ENCODE measurements at regions not wholly inside any gene's neighbourhood (a gene's known extent, or its start where the extent isn't known, plus 50 kb on each side); places are given as distances from the start of the nearest gene placed in this dataset.

DNA sequence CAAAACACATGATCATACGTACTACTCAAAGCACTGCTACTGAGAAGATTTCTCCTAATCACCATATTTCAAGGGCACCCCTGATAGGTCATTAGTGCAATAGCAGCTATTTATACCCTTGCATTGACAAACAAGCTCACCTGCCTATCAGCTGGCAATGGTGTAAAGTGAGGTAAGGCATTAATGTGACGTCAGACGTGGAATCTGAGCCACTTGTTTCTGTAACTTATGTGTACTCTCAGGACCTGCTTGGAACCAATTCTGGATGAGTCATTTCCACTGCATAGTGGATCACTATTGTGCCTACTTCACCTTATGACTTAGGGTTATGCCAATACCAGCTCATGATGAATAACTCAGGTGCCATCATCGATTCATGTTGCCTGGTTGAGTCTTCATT is 628.5 kb upstream of the CELF2 start:
- no peak for DNase-seq

DNA sequence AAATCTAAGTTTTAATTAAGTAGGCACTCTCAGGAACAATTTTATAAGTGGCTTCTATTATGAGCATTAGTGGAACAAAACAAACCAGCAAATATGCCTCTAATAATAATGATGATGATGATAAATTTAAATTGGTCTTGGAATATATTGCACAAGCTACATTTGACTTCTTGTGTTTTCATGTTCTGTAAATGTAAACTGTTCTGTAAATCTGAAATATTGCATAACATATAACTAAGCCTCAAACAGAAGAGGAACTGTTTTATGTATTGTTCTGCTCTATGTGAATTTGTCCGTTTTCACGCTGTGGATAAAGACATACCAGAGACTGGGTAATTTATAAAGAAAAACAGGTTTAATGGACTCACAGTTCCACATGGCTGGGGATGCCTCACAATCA is 625.2 kb upstream of the CELF2 start:
- no peak for DNase-seq

DNA sequence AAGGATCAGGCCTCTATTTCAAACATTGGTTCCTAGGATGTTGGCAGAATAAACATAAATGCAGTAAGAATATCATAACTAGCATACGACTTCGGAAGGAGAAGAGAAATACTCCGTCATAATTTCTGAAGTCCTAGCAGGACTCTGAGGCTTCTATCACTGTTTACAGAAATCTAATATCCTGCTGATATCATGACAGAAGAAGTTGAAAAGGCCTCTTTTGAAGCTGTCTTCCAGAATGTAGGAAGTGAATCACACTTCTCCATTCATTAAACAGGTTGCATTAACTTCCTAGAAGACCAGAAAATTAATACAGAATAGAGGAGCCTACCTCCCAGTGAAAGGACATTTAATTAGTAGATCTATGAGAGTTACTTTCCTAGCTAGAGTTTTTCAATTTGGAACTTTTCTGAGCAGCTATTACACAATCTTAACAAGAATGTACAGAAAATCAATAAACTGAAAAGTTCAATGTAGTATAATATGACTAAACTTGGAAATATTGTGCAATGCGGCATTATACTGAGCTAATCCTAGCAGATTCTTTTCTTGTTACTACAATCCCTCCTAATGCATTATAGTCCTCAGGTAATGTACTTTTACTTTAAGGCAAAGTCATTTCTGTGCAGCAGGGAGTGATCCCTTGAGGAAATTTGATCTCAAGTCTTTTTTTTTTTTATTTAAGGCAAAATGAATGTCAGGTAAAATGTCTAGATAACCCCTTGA is 622.6 kb upstream of the CELF2 start:
- no peak for DNase-seq

DNA sequence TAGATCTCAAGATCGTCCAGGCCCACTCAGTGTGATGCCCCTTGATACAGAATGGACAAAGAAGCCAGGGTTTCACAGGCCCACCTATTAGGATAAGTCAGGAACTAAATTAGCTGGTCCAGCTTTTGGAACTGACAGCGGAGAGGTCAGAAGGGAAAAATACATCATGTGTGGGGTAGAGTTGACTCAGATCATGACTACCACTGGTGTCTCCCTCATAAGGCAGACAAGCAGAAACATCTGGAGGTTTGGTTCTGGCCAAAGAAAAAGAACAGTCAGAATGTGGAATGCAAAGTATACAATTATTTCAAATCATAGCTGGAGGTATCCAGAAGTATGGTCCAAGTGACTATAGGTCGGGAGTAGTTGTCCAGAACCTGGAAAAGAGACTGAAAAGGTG is 621.1 kb upstream of the CELF2 start:
- no peak for DNase-seq

DNA sequence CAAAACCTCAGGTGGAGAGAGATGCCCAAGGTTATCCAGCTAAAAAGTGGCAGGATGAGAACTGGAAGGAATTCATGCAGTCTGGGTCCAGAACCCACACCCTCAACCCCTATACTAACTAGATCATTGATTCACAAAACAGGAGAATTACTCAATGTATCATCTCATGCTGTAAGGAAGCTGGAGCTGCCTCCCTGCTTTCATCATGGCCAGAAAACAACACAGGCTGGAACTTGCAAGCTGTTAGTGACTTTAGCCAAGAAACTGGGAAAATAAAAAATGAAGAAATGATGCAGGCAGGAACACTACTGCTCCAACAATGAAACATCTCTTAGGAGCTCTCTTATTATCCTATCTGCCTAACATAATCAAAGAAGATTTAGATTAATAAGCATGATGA is 619.8 kb upstream of the CELF2 start:
- DNase-seq: no peak

DNA sequence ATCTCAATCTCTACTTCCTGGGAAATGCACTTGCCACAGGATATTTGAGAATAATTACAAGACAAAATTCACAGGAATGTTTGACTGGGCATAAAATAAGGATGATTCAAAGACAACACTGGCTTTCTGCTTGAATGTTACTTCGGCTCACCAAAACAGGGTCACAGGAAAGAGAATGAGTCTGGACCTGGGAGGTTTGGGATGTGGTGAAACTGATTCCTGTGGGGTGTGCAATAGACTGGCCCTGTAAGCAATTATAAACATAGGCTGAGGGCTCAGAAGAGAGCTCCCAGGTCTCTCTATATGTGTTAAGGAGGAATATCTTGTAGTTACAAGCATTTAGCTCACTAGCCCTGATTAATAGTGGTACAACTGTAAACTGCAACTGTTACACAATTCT is 613.9 kb upstream of the CELF2 start:
- no peak for DNase-seq

DNA sequence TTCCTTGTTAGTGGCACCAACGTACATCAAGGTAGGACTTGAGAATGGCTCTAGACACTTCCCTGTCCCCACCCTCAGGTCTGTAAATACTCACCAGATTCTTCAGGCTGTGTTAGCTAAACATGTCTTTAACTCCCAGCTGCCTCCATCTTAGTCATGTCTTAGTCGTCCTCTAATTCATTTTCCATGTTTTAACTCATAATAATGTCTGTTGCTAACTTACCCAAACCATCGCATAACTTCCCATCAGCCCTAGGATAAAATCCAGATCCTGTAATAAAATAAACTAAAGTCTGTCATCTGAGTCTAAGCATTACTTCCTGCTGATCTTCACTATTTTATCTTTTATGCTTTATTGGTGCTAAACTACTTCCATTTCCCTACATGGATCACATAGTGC is 600.0 kb upstream of the CELF2 start:
- no peak for DNase-seq

DNA sequence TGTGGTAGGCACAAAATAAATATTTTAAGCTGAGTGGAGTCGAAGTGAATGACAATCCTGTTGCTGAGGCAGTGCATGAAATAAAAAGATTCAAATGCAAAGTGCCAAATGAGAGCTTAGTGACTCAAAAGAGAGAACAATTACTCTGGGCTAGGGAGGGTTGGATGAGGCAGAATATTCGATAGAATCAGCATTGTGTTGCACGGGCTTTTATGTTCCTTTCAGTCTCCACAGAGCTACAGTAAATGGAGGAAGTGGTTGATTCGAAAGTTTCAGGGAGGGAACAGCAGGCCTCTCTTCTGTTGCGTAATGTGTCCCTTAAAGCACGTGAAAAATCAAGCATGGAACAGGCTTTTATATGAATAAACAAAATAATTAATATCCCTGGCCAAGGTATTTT is 599.3 kb upstream of the CELF2 start:
- DNase-seq: no peak

DNA sequence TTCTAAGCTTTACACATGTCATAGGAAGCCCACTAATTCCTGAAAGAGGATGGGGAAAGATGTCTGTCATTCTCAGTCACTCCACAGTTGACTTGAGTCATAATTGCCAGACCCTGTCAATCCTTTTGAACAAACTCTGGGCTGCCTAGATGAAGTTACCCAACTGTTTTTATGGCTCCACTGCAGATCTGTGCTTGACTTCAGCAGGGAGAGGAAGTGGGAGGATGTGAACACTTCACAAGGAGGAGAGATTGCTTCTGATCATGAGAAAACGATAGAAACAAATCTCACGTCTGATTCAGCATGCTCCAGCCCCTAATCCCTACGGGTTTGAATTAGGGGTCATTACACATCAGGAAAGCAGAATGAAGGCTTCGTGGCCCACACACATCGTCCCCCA is 596.6 kb upstream of the CELF2 start:
- DNase-seq: no peak

DNA sequence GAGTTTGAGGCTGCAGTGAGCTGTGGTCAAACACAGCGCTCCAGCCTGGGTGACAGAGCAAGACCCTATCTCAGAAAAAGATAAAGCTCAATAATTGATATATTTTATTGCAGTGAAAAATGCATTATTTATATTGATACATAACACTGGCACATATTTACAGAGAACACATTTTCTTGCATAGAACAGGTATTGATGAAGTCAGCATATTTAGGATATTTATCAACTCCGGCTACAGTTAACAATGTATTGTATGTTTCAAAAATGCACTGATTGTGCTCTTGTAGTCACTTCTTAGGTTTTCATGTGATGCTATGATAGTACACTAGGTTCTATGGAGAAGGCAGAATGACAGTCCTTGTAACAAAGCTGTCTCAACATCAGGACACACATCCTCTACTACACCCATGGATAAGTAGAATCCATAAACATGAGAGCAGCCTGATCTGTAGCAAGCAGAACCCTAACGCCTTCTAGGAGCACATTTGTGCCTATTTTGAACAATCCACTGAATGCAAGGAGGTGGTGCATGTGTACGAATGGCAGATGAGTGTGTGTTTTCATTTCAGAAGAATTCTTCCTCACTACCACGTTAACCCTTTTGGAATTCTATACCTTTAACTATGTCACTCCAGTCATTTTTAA is 586.1 kb upstream of the CELF2 start:
- DNase-seq: no peak

DNA sequence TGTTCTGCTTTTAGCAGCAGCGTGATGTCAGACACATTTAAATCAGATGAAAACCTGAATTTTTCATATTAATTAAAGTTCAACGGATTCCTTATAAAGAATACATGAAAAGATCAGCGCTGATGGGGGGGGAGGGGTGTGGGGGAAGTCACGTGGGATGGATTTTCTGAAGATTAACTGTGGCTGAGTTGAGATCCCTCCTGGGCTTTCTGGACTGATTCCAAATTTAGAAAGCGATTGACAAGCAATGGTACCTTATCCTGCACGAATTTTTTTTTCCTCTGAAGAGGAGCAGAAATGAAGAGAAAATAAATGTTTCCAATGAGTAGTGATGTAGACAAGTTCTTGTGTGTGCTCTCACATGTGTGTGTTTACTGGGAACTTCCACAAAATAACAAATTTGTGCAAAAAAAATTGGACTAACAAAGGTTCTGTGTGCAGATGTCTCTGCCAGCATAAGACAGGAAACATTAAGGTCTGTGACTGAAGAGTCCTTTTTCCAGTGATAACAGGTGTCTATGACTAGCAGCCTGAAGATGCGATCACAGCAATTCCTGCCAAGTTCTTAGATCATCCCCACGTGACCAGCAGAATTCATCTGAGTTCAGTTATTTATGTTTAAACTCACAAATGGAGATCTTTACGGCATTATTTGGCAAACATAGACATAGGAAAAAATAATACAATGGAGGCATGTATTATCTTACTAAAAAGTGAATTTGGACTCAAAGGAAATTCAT is 585.2 kb upstream of the CELF2 start:
- DNase-seq: no peak

DNA sequence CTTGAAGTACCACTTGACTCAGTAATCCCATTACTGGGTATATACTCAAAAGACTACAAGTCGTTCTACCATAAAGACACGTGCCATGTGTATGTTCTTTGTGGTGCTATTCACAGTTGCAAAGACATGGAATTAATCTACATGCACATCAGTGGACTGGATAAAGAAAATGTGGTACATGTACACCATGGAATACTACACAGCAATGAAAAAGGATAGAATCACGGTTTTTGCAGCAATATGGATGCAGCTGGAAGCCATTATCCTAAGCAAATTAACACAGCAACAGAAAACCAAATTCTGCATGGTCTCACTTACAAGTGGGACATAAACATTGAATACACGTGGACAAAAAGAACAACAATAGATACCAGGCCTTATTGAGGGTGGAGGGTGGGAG is 583.4 kb upstream of the CELF2 start:
- DNase-seq: no peak

DNA sequence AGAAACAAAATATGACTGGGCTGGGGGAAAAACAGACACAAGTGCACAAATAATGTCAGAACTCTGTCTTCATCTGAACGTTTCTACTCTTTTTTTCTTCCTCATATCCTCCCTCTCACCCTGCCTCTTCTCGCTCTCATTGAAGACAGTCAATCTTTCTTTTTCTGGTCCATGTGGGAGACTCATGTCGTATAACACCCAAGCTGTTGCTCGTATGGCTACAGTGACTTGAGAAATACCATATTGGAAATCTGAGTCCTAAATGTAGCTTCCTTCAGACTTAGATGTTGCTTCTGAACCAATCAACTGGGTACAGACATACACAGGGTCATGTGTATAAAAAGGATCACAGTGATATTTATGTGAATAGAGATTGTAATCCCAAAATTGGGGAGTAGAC is 579.8 kb upstream of the CELF2 start:
- DNase-seq: no peak

DNA sequence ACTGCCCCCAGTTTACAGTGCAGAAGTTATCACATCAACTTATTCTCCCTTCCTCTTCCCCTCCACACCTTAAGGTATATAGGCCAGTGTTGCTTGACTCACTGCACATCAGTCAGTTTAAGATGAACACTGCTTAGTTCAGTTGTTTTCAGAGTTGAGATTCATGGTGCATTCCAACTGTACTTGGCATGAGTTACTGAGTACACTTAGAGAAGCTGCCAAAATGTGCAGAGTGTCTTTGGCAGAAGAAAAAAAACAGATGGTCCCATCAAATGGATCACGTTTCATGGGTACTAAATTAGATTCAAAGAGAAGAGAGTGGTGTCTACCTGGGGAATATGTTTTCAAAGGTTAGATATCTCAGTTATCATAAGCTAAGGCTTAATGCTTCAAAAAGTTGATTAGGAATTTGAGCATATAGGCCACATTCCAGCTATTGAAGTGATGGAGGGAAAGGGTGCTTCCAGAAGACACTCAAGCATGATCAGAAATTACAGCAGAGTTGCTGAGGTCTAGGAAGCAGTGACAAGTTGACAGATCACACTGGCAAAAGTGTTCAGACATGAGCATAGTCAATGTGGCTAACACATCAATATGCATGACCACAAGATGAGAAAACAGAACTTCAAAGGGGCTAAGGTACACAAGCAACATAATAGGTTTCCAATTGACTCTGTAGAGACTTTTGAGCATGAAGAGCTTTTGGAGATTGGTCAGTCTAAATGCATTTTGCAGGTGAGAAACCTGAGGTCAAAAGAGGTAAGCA is 579.2 kb upstream of the CELF2 start:
- no peak for DNase-seq

DNA sequence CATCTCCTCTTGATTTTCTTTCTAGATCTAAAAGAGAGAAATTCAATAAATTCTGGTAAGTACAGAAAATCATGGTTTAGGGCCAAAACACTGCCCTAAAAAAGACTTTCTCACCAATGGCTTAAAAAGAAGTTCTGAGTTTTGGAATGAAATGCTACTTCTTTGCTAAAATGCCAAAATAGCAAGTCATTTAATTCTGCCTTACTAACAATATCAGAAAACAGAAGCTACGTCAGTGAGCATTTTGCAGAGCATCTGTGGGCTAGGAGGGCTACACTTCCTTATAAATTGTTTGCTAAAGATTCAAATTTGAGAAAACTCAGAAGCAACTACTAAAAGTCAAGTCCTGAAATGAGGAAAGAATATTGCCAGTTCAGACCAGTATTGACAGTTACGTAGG is 560.8 kb upstream of the CELF2 start:
- no peak for DNase-seq

DNA sequence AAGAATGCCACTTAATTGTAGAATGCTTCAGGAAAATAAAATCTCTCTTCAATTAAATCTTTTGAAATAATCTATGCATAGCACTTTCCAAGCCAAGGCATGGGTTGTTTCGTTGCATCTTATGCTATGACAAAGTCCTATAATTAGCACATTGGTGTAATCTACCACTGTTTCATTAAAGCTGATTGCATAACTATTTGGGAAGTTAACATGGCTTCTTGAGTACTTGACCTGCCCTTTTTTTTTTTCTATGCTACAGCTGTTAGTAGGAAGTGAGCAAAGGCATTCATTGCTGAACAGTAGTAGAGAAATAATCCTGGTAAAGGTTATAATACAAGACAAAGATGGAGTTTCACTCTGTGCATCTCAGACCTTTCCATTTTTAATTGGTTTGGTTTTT is 557.2 kb upstream of the CELF2 start:
- DNase-seq: no peak

DNA sequence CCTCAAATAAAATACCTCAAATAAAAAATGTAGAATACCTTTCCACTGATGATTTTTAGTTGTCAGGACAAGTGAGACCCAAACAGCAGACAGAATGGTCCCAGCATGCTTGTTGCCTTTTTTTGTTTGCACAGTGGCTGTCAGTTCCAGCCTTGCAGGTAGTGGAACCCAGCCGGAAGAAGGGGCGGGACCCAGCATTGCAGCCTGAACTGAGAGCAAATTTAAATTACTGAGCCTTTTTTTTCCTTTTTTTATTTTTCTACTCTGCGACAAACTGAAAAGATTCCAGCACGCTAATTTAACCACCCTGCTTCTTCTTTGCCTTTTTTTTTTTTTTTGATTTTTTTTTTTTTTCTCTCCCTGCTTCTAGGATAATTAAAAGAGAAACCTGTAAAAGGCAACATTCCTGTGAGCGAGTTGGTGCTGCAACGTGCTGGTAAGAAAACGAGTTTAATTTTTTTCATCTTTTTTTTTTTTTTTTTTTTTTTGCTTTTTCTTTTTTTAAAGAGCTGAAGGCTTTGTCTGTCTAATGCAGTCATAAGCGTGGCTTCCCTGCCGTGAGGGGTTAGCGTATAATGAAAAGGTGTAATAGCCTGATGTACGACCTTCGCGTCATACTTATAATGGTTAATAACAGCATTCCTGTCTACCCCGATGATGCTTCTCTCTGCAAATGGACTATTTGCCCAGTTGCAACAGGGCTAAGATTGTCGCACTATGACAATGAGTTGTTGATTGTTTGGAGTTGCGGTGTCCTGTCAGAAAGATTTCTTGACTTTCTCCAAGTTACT is 555.3 kb upstream of the CELF2 start:
- no peak for DNase-seq

DNA sequence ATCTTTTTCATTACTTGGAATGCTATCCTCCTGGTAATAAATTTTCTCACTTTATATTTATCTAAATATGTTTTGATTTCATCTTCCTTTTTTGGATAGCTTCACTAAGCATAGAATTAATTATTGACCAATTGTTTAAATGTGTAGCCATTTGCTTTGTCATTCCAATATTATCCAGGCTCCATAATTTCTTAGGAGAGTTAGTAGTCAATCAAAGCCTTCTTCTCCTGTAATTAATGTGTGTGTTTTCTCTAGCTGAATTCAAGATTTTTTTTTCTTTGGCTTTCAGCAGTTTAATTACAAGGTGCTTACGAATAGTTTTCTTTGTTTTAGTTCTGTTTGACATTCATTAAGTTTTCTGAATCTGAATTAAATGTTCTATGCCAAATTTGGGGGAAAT is 545.9 kb upstream of the CELF2 start:
- DNase-seq: no peak

DNA sequence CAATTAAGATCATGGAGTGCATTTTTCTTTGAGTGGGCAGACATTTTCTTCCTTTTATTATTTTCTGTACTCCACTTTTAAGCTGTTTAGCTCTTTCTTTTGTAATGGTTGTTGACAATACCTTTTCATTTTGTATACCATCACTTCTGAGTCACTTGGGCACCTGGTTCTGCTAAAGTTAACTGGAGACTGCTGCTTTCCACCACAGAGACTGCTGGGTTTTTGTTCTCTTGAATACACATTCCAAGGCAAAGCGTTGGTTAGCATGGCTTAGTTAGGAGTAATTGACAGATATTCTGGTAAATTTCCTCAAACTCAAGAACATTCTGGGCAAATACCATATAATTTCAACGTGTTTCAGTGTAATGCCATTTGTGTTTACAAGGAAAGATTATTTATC is 541.9 kb upstream of the CELF2 start:
- DNase-seq: no peak

DNA sequence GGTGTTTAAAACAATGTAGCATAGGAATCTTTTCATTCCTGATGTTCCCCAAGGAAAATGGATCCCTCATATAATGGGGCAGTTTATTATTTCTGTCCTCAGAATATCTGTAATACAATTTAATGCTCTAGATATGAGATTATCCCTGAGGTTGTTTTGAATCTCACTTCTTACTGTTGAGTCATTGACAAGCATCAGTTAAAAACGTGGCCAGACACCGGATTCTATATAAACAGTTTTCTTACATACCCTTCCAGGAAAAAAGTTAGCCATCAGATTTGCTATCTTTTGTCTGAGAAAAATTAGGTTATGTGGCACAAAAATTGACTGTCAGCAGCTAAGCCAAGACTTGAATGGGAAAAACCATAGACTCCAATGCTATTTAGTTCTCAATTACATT is 539.8 kb upstream of the CELF2 start:
- no peak for DNase-seq

DNA sequence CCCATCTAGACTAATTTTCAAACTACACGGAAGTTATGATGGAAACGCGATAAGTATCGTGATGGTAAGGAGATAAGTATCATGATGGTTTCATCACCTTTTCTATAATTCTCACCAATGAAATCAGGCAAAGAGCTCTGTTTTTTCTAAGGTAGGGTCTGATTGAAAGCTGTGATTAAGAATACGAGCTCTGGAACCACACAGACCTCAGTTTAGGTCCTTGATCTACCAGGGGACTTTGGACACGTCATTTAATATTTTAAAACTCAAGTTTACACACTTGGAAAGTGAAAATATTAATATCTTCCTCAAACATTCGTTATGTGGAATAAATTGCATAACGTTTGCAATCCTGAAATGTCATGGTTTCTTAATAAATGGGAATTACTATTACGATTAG is 538.2 kb upstream of the CELF2 start:
- DNase-seq: no peak

DNA sequence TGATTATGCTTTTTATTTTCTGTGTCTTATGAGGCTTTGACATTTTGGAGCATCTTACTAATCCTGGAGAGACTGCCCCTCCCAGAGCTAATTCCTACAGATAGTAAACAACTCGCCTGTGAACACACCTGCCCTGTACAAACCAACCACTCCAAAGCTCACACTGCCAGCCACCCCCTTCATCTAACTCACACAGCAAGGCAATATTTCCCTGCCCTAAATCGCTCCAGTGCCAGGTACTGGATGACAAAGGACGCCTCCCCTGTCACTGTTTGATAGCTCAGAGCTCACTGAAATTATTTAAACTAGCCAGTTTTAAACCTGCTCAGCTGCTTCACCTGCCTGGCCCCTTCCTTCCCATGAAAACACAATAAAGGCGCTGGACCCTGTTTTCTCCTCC is 535.1 kb upstream of the CELF2 start:
- no peak for DNase-seq

DNA sequence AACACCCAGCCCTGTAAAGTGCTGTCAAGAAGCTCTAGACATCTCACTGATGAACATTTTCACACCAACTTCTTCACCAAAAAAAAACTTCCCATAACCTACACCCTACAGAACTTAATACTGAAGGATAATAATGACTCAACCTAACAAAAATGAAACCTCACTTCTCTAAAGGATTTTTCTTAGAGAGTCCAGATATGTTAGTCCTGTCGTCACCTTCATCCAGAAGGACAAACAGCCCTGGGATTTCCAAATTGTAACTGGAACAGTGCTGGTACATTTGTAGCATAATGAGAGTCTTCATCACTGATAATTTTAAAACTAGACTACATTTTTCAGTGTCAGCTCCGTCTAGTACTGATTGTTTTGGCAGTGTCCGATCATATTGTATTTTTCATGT is 528.6 kb upstream of the CELF2 start:
- DNase-seq: no peak

All from NCI-H2171 treated with DMSO at 0.1 percent for 48 hours (cell line).